ENCODE measurements at regions not wholly inside any gene's neighbourhood (a gene's known extent, or its start where the extent isn't known, plus 50 kb on each side); places are given as distances from the start of the nearest gene placed in this dataset.

- no peak for DNase-seq
These were observed 82.5 kb upstream of the ATF3 start for GRCh38 chr1:212526111-212526491.

DNA sequence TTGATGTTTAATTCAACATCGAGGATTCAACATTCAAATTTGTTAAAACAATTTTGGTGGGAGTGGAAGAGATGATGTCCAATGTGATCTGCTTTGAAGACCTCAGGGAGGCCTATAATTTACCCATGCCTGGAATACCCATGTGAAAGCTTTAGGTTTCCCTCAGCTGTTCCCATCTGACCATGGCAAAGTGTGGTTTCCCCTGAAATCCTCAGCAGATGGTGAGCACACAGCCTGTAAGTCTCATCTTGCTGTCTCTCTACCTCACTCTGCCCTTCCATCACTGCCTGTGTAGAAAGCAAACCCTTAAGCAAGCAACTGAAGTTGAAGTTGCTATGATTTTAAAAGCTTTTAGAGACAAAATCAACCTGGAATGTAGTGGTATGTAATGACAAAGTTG, 80.1 kb upstream of the ATF3 start:
- DNase-seq, result no peak

DNA sequence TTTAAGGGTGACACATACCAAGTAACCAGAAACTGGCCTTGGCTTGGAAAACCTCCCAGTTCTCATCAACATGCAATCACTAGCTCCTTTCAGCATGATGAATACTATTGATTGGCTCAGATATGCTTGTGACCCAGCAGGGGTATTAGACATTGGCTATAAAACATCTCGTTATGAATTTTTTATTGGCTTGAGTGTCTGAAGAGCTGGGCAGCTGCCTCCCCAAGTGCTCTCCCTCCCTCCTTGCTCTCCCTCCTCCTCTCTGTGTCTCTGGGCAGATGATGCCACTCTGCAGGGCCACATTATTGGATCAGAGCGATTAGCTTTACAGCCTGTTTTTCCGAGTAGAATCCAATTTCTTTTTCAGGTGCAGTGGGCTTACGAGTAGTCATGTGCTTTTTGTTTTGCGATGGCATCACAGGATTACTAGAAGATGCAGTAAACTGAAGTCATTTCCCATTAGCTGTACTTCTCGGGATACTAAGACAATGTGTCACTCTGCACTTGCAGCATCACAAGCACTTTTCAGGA, 79.3 kb upstream of the ATF3 start:
- DNase-seq, result no peak

DNA sequence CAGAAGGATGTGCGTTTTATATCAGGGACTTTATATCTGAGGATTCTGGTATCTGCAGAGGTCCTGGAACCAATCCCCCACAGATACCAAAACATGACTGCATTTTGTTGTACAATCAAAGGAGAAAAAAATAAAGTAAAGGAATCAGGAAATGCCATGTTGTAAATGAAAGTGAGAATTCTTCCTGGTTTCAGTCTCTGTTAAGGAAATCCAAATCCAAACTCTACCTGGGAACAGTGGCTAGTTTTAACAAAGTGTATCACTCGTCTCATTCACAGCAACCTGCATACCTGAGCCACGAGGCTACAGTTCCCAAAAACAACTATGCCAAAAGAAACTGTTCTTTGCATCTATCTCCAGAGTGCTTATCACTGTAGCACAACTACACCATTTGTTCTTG, 77.3 kb upstream of the ATF3 start:
- no peak for DNase-seq

- DNase-seq, result no peak
These were observed 76.8 kb upstream of the ATF3 start for GRCh38 chr1:212531796-212532195.

DNA sequence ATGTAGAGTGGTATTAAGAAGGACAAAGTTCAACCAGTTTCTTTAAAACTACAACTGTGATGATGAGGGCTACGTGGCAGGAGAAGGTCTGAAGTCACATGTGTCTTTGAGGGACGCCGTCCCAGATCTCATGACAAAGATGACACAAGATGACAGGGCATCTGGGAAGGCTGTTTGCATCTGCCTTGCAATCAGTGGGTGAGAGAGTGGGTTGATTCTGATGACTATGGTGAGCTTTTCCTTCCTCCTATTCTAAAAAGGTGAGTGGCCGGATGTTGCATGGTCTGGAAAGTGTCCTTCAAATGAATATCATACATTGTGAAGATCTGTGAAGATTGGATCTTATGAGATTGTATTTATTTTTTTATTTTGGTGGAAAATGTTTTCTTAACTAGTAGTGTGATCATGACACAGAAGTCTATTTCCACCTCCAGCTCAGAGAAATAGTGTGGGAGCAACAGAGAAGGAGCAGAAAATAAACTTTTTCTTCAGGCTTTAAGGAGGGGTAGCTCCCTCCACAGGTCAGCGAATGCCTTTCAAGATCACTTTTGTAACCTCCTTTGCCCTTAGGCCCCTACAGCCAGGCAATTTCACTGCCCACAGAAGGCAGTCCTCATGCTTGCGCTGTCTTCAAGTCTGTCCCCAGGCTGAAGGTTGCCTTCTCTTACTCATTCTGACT, 76.0 kb upstream of the ATF3 start:
- no peak for DNase-seq

DNA sequence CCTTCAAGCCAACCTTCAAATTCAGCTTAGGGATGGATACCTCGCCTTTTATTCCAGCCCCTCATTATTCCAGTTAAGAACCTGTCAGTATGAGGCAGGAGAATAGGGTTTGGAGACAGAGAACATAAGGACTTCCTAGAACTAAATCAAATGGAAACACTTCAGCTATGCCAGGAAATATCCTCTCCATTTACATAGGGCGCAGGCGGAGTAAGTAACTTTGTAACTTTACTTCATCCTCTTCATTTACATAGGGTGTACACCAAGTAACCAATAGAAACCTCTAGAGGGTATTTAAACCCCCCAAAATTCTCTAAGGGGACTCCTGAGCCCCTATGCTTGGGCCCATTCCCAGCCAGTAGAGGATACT, 75.4 kb upstream of the ATF3 start:
- DNase-seq, result no peak

GRCh38 chr1:212536586-212536985, 72.0 kb upstream of the ATF3 start:
- no peak for DNase-seq

DNA sequence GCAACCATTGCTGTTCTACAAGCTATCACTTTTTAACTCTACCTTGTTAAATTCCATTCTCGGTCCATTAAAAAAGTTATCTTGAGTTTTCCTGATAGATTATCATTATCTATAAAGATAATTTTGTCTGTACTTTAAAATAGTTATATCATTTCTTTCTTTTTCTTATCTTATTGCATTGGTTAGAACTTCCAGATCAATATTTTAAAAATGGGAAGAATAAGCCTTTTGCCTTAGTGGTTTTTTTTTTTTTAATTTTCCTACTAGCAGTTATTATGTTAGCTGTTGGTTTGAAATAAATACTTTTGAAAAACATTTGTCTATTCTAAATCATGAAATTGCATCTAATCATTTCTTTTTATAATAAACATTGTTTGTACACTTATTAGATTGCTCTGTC, 71.0 kb upstream of the ATF3 start:
- no peak for DNase-seq

GRCh38 chr1:212539737-212540430, 68.7 kb upstream of the ATF3 start:
- DNase-seq, result no peak

- DNase-seq, result peak; percentile 21
These were observed 65.8 kb upstream of the ATF3 start for GRCh38 chr1:212542761-212543187.

DNA sequence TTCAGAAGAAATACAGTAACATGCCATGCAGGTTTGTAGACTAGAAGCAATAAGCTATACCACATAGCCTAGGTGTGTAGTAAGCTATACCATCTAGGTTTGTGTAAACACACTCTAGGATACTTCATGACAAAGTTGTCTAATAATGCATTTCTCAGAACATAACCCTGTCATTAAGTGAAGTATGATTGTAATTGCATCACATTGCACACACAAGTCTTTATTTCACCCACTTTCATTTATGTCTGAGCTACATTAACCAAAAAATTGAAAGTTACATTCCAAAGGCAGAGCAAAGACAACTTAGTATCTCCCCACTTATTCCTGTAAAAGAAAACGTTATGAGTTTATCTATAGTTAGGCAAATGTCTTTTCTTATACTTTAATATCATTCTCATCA, 64.5 kb upstream of the ATF3 start:
- DNase-seq, result no peak

- DNase-seq, result peak; percentile 28
These were observed 62.5 kb upstream of the ATF3 start for GRCh38 chr1:212545941-212546635.

GRCh38 chr1:212549503-212550017, 59.0 kb upstream of the ATF3 start:
- DNase-seq, result no peak

- no peak for DNase-seq
These were observed 56.6 kb upstream of the ATF3 start for GRCh38 chr1:212551929-212552328.

DNA sequence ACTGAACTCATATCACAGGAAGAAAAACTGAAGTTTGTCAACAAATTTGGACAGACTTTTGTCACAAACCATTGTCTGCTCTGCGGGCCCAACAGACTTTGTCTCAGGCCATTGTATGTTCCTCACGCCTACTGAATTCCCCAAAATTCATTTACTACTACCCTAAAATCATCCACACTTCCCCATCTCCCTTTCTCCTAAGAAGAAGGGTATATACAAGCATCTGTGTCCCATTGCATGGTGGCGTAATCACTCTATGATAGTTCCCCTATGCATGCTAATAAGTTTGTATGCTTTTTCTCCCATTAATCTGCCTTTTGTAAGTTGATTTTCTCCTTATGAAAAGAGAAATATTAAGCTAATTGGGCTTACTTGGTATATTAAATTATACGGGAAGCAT, 54.9 kb upstream of the ATF3 start:
- no peak for DNase-seq

GRCh38 chr1:212554401-212554800, 54.2 kb upstream of the ATF3 start:
- DNase-seq, result no peak

- DNase-seq, result no peak
These were observed 53.1 kb upstream of the ATF3 start for GRCh38 chr1:212555426-212555825.

DNA sequence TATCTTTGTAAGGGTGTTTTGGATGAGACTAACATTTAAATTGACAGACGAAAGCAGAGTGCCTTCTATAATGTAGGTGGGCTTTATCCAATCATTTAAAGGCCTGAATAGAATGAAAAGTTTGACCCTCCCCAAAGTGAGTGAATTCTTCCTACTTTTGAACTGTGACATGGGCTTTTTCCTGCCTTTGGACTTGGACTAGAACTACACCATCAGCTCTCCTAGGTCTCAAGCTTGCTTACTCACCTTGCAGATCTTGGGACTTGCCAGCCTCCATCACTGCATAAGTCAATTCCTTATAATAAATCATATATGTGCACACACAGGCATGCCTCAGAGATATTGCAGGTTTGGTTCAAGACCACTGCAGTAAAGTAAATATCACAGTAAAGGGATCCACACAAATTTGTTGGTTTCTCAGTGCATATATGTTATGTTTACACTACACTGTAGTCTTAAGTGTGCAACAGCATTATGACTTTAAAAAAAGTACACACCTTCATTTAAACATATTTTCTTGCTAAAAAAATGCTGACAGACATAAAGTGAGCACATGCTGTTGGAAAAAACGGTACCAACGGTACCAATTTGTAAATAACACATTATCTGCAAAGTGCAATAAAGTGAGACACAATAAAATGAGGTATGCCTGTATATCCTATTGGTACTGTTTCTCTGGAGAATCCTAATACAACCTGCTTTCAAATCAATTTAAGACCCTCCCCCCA, 51.6 kb upstream of the ATF3 start:
- no peak for DNase-seq

DNA sequence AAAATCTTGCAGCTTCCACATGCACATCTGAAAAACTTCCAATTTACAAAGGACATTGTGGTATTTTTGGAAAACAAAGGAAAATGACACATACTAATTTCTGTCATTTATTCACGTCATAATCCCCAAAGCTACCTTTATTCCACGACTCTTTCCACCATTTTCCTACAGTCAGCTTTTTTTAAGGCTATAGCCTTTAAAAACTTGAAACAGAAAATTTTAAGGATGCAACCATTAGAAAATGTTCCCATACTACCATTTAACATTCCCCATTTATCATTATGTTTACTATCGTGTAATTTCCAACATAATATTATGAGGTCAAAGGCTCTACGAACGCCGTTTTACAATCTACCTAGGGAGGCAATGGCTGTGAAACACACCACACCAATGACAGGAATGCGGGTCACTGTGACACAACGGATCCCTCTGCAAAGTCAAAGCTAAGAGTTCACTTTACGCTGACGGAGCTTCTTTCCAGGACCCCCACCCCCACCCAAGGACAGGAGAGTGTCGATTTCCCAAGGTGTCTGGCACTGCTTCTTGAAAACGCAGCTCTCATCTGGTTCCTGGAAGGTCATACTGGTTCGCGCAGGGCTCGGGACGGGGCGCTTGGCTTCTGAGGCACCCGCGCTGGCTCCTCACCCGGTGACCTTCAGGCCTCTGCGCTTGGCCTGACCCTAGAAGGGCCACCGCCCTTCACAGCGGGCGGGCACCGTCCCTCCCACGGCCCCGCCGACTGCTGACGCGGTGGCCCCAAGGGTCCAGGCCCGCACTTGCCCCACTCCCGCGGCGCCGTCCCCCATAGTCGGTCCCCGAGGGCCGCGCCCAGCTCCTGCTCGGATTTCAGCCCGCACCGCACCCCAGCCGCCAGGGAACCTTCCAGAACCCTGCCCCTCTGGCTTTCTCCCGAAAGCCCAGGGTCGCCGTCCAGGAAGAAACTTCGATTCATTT, 50.5 kb upstream of the ATF3 start:
- peak; percentile 61 for DNase-seq

DNA sequence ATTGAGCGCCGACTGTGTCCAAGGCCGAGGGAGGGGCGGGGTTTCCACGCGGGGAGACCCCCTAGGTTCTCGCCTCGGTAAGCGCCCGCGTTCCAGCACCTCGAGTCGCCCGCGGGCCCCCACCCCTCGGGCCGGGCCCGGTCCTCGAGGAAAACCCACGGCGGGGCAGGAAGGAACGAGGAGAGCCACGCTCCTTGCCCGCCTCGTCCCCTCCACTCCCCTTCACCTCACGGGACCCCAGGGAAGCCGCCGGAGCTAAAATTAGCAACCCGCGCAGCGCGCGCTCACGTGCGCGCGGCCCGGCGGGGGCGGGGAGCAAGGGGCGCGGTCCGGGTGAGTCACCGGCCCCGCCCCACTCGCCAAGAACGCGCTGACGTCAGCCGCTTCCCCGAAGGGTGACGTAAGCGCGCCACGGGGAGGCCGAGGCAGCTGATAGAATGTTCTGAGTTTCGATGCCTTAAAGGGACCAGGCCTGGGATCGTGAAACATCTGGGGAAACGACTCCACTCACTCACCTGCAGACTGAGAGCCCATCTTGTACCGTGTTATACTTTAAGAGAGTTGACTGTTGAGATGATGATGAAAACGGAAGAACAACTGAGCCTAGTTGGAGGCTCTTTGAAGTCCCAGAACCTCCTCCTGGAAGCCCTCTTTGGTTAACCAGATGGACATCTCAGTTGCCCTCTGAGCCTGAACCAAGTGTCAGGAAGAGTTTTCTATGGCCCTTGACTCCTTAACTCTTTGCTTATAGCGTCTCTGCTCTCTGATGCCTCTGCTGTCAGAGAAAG, 49.7 kb upstream of the ATF3 start:
- peak; percentile 94 for DNase-seq
